KOPT-K1 (cell line): ENCODE measurements at regions not wholly inside any gene's neighbourhood (a gene's known extent, or its start where the extent isn't known, plus 50 kb on each side); places are given as distances from the start of the nearest gene placed in this dataset.

ENCODE experiments used
- H3K27ac ChIP-seq: fragments of 200-600 bp; sonication (generic); 2 replicates; pipeline ENCODE4 v1.5.1; 2016; ENCODE audit warnings: antibody characterized with exemption, mild to moderate bottlenecking, low read depth, low read length; ENCODE audit not compliant: poor library complexity, severe bottlenecking
- H3K36me3 ChIP-seq: fragments of 200-600 bp; sonication (generic); 2 replicates; pipeline ENCODE4 v1.5.1; 2017; ENCODE audit warnings: antibody characterized with exemption, mild to moderate bottlenecking, low read length, moderate library complexity; ENCODE audit not compliant: insufficient read depth
- H3K9me3 ChIP-seq: fragments of 200-600 bp; sonication (generic); 2 replicates; pipeline ENCODE4 v1.5.1; 2017; ENCODE audit warnings: antibody characterized with exemption, low read length, mild to moderate bottlenecking; ENCODE audit not compliant: insufficient read depth, poor library complexity, severe bottlenecking

DNA sequence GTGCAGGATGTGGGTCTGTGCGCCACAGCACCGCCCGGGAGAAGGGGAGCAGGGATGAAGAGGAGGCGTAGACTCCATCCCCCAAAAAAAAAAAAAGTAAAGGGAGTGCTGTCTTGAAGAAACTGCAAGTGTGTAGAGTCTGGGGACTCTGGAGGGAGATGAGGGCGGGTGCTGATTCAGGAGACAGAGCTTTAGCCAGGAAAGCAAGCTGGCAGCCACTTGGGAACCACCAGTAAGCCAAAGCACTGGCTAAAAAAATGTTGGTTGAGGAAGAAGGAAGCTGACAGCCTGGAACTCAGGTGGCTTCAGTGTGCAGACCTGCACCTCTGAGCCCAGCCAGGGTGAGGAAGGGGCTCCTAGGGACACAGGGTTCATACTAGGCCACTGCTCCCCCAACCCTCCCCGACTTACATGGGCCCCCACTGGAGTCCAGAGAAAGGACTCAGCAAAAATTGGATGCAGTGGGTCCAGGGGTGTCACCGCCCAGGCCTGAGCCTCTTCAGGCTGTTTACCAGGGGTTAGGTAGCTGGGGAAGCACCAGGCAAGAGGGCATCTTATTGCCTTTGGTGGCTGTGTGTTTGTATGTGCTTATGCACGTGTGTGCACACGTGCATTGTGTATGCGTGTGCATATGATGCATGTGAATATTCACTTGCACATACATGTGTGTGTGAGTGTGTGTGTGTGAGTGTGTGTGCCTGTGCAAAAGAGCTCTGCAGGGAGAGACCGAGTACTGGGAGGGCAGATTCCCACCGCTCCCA, 153.5 kb upstream of the MLN start:
- no peaks in the 10 kb centered on the region for H3K36me3 ChIP-seq
- H3K9me3 ChIP-seq: no peaks in the 10 kb centered on the region
- H3K27ac ChIP-seq: no peak overlapping the region

DNA sequence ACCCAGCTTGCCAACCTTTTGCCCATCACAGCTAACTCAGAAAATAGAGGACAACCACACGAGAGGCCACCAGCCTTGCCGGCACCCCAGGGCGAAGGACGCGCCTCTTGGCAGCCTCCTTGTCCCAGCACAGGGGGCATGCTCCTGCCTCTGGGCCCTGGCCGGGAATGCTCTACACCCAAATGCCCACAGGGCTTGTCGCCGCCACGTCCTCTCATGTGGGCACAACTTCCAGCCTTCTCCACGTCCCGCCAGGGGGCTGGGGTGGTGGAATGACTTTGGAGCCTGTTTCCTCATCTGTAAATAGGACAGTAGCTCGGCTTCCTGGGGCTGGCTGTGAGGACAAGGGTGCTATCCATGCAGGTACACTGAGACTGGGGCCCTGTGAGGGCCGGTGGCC, 152.4 kb upstream of the MLN start:
- no peak overlapping the region for H3K27ac ChIP-seq
- H3K9me3 ChIP-seq: no peaks in the 10 kb centered on the region
- no peaks in the 10 kb centered on the region for H3K36me3 ChIP-seq

DNA sequence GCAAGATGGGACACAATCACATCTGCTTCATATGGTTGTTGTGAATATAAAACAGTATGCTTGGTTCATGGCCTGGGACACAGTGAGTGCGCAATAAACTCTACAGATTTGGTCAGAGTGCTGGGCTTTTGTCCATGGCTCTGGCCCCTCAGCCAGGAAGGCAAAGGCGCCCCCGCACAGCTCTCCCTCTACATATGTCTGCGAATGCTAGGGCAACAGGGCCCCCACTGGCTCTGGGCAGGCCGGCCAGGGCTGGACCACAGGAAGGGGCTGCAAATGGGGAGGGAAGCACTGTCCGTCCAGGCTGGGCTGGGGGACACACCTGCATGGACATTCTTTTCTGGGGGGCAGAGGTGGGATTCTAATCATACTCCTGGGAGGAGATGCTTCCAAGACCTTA, 151.8 kb upstream of the MLN start:
- no peak overlapping the region for H3K27ac ChIP-seq
- no peaks in the 10 kb centered on the region for H3K36me3 ChIP-seq
- no peaks in the 10 kb centered on the region for H3K9me3 ChIP-seq

- Histone ChIP-seq H3K36me3 (no peaks in the 10 kb centered on the region), H3K9me3 (no peaks in the 10 kb centered on the region), H3K27ac (no peak overlapping the region)
Measured at GRCh38 chr6:33954453-33954852, 150.7 kb upstream of the MLN start.

DNA sequence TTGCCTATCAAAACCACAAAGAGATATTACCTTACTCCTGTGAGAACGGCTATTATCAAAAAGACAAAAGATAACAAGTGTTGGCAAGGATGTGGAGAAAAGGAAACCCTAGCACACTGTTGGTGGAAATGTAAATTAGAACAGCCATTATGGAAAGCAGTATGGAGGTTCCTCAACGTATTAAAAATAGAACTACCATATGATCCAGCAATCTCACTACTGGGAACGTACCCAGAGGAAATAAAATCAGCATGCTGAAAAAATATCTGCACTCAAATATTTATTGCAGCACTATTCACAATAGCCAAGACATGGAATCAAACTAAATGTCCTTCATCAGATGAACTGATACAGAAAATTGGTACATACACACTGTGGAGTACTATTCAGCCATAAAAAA, 149.4 kb upstream of the MLN start:
- no peak overlapping the region for H3K27ac ChIP-seq
- no peaks in the 10 kb centered on the region for H3K36me3 ChIP-seq
- H3K9me3 ChIP-seq: no peaks in the 10 kb centered on the region

GRCh38 chr6:33952016-33952415, 148.2 kb upstream of the MLN start:
- no peak overlapping the region for H3K27ac ChIP-seq
- H3K36me3 ChIP-seq: no peaks in the 10 kb centered on the region

DNA sequence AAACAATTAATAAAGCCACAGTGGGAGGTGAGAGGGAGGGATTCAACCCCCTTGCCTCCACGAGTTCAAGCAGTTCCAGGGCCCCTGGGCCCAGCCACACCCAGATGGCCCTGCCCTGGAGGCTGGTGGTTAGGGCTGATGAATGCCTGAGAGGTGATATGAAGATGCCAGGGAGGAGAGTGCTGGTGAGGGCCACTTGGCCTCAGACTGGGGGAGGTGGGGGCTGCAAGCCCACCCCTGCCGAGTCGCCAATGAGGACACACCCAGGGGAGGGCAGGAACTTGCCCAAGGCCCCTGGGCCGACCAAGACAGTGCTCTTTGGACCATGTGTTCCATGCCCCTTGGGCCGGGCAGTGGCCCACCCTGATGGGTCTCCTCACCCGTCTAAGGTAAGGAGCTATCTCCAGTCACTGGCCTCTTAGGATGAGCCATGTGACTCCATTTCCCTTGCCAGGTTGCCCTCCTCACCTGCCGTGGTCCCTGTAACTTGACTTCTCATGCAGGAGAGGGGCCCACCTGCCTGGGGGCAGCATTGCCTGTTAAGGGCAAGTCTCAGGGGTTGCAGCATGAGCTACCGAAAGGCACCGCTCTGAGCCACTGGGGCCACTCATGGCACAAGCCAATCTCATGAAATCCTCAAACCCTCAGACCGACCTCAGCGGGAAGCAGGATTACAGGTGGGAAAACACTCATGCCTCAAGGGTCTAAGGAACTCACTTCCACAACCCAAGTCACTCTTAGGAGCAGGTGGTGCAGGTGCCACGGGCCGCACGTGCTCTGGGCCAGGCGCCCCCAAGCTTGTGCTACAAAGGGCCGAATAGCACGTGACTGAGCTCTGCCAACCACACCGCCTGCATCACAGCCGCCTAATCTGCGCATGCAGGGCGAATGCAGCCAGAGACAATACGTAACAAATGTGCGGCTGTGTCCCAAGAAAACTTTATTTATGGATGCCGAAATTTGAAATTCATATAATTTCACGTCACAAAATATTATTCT, 147.4 kb upstream of the MLN start:
- Histone ChIP-seq H3K27ac (no peak overlapping the region), H3K36me3 (no peaks in the 10 kb centered on the region), H3K9me3 (no peaks in the 10 kb centered on the region)

More at GRCh38 chr6:33952016-33952415, 148.2 kb upstream of the MLN start:
- H3K9me3 ChIP-seq: no peaks in the 10 kb centered on the region

DNA sequence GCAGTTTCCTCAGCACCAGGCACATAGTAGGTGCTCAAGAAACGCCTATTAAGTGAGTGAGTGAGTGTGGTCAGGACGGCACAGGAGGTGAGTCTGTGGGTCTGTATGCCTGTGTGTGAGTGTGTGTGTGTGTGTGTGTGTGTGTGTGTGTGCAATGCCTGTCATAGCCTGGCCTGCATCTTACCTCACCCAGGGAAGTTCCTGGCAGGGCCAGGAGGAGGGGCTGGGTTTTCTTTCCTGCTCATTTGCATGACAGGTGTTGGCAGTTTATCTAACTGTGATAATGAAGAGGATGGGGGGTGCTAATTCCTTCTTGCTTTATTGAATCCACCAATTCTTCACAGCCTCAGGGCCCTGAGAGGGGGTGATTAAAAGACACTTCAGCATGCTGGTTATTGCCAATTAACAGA, 146.7 kb upstream of the MLN start:
- Histone ChIP-seq H3K27ac (no peak overlapping the region), H3K9me3 (no peaks in the 10 kb centered on the region), H3K36me3 (no peaks in the 10 kb centered on the region)

DNA sequence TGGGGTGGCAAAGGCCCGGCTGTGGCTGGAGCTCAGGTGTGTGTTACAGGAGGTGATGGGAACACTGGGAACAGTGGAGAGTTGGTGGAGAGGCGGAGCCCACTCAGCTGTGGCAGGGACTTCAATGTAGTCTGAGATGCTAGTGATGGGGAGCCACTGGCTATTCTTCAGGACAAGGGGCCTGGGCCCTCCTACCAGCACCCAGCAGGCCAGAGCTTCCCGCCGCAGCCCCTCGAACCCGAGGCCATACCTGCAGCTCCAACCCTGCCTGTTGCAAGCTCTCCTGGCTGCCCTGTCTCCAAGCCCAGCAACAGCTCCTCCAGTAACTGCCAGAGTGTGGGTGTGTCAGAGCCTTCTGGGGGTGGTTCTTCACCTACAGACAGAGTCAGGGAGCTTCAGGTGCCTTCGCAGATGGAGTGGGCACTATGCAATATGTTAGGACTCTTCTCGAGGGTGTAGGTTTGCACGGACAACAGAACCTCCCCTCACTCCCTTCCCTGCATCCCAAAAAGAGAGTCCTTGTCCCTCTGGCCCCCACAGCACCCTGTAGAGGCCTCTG, 146.2 kb upstream of the MLN start:
- Histone ChIP-seq H3K9me3 (no peaks in the 10 kb centered on the region), H3K36me3 (no peaks in the 10 kb centered on the region), H3K27ac (no peak overlapping the region)

GRCh38 chr6:33949111-33949510, 145.3 kb upstream of the MLN start:
- no peaks in the 10 kb centered on the region for H3K9me3 ChIP-seq
- H3K36me3 ChIP-seq: no peaks in the 10 kb centered on the region
- no peak overlapping the region for H3K27ac ChIP-seq

- Histone ChIP-seq H3K36me3 (no peaks in the 10 kb centered on the region), H3K27ac (no peak overlapping the region), H3K9me3 (no peaks in the 10 kb centered on the region)
Measured at GRCh38 chr6:33947916-33948594, 144.3 kb upstream of the MLN start.

DNA sequence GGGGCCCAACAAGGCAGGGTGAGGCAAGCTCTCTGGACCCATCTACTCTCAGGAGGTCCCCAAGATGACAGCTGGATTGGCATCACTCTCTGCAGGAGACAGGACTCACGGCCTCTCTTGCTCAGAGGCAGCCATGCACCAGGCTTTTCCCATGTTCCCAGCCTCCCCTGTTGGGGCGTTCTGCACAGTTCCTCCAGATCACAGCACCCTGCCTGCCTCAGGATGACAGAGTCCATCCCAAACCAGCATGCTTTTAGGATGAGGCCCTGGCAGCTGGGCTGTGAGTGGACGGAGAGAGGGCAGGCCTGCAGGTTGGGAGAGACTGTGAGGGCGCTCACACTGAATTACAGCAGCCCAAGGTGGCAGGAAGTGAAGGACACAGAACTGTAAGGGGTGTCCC, 143.2 kb upstream of the MLN start:
- H3K27ac ChIP-seq: no peak overlapping the region
- H3K36me3 ChIP-seq: no peaks in the 10 kb centered on the region
- H3K9me3 ChIP-seq: no peaks in the 10 kb centered on the region

DNA sequence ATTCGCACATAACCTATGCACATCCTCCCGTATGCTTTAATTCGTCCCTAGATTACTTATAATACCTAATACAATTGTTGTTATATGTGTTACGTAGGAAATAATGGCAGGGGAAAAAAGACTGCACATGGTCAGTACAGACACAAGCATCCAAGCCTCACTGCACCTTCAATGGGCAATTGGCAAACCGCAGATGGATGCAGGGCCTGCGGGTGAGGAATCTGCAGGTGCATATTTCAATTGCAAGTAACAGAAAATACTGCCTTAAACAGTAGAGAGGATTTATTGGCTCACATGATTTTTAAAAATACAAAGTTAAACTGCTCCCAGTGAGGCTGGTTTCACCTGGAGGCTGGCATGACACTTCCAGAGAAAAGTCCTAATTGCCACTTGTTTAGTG, 142.1 kb upstream of the MLN start:
- Histone ChIP-seq H3K27ac (no peak overlapping the region), H3K9me3 (no peaks in the 10 kb centered on the region), H3K36me3 (no peaks in the 10 kb centered on the region)

DNA sequence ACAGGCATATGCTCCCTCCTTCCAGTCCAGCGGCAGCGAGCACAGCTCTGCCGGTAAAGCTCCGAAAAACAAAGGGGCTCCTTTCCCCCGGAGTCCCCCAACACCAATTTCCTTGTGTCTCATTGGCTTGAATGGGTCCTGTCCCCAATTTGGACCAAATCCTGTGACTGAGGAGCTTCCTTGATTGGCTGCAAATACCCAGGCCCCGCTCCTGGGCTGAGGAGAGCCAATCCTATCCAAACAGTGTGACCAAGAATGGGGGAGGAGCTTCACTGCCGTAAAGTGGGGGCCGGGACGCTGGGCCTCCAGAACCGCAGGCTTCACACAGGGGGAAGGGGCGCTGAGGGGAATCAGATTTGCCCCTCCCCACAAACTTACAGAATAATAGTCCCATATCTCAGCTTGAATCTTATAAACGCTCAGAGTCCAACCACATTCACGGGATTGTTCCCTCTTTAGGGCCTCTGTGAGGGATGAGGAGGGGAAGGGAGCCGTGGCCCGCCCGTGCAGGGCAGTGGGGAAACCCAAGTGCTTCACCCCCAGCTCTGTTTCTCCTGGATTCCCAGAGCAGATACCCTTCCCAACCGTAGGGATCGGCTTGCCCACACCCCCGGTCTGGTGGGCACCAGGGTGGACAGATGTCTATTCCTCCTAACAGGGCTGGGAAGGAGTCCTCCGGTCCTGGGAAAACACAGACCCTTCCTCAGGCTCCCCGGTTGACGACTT, 141.0 kb upstream of the MLN start:
- Histone ChIP-seq H3K27ac (no peak overlapping the region), H3K9me3 (no peaks in the 10 kb centered on the region), H3K36me3 (no peaks in the 10 kb centered on the region)
